VCaP (cell line): ENCODE measurements at regions not wholly inside any gene's neighbourhood (a gene's known extent, or its start where the extent isn't known, plus 50 kb on each side); places are given as distances from the start of the nearest gene placed in this dataset.

ENCODE experiments used
- H3K27ac ChIP-seq: fragments of 450-650 bp; 2 replicates; pipeline ENCODE4 v1.5.1; 2017
- TF ChIP-seq, protein P1 (sequence below): fragments of 450-650 bp; conservative IDR thresholded peaks from 2 replicates; pipeline ENCODE4 v1.5.1; 2017; ENCODE audit warnings: mild to moderate bottlenecking, moderate library complexity

GRCh38 chr7:155998328-155998691 is 186.0 kb upstream of the SHH start:
- H3K27ac ChIP-seq, result no peak overlapping the region
- TF ChIP-seq, protein P1, sequence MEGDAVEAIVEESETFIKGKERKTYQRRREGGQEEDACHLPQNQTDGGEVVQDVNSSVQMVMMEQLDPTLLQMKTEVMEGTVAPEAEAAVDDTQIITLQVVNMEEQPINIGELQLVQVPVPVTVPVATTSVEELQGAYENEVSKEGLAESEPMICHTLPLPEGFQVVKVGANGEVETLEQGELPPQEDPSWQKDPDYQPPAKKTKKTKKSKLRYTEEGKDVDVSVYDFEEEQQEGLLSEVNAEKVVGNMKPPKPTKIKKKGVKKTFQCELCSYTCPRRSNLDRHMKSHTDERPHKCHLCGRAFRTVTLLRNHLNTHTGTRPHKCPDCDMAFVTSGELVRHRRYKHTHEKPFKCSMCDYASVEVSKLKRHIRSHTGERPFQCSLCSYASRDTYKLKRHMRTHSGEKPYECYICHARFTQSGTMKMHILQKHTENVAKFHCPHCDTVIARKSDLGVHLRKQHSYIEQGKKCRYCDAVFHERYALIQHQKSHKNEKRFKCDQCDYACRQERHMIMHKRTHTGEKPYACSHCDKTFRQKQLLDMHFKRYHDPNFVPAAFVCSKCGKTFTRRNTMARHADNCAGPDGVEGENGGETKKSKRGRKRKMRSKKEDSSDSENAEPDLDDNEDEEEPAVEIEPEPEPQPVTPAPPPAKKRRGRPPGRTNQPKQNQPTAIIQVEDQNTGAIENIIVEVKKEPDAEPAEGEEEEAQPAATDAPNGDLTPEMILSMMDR, result no peak

DNA sequence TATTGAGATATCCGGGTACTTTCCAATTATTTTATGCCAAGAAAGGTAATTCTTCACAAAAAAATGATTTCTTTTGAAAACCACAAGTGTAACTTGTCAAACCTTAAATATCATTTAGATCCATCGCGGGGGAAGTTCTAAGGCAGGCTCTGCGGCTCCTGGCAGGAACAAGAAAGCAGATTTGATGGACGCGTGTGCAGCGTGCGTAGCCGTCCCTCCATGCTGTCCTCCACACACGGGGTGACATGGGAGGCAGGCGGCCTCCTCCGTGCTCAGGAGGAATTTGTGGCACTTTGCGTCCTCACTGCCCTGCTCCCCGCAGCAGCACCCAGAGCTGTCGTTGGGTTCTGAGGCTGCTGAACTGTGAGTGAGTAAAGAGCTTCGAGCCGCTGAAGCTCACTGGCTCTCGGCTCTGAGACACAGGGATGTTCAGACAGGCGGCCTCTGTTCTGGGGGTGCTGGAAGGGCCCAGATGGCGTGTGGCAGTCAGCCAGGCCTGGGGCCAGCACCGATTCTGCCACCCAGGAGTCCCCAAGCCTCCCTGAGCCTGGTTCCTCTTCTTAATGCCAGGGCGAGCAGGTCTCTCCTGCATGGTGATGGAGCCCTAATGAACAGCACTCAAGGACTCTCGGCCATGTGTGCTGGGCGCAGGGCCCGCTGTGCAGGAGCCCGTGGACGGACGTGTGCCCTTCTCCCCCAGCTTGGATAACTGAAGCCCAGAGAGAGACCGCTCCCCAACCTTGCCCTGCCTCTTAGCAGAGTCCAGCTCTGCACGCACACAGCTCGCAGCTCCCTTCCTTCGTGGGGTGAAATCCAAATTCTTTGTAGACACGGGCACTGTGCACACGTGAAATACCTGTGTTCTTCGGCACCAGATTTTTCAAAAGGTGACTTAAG is 185.4 kb upstream of the SHH start:
- TF ChIP-seq, protein P1, result no peak
- H3K27ac ChIP-seq, result no peak overlapping the region

DNA sequence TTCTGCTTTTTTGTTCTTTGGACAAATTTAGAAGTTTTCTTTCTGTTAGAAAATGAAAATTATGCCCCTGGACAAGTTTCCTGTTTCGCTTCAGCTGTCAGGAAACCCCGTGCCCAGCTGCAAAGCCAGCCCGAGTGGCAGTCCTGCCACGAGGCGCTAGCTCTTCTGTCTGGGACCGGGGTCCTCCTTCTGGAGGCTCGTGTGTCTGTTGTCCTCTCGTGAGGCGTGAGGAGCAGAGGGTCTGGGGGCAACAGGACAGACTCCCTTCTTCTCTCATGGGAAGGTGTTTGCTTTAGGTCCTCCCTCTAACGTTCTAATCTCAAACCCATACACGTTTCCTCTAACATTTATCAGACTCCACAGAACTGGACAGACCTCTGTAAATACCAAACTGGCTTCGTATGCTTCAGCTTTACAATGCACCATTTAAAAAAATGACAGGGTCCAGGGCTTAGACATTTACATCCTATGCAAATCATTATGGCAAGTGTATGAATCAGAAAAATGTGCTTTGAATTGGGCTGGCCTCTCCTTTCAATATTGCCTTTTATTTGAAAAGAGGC is 184.5 kb upstream of the SHH start:
- no peak overlapping the region for H3K27ac ChIP-seq
- TF ChIP-seq, protein P1, result no peak

- H3K27ac ChIP-seq, result no peak overlapping the region
- TF ChIP-seq, protein P1, result no peak
Measured at GRCh38 chr7:155995183-155995612, 182.9 kb upstream of the SHH start.

GRCh38 chr7:155994279-155994811 is 182.1 kb upstream of the SHH start:
- TF ChIP-seq, protein P1, result no peak
- H3K27ac ChIP-seq, result no peak overlapping the region

- TF ChIP-seq, protein P1, result no peak
- no peak overlapping the region for H3K27ac ChIP-seq
Measured at GRCh38 chr7:155993420-155994278, 181.4 kb upstream of the SHH start.

- no peak overlapping the region for H3K27ac ChIP-seq
- TF ChIP-seq, protein P1, result no peak
Measured at GRCh38 chr7:155992974-155993373, 180.7 kb upstream of the SHH start.
